NCI-H526 (cell line): ENCODE measurements at regions not wholly inside any gene's neighbourhood (a gene's known extent, or its start where the extent isn't known, plus 50 kb on each side); places are given as distances from the start of the nearest gene placed in this dataset.

ENCODE experiments used
- DNase-seq, 2 experiments: peaks; one replicate each; lab custom pipeline; 2025; lab: John Stamatoyannopoulos, UW

GRCh38 chr6:169165561-169166300 lies 87.9 kb downstream of the THBS2 start:
- DNase-seq = no peak

GRCh38 chr6:169164986-169165385 lies 88.7 kb downstream of the THBS2 start:
- DNase-seq = no peak

- DNase-seq = no peak
Observed at GRCh38 chr6:169164451-169164850, 89.2 kb downstream of the THBS2 start.

- no peak for DNase-seq
Observed at GRCh38 chr6:169163411-169163901, 90.2 kb downstream of the THBS2 start.

GRCh38 chr6:169162752-169163407 lies 90.8 kb downstream of the THBS2 start:
- no peak for DNase-seq

GRCh38 chr6:169162249-169162648 lies 91.4 kb downstream of the THBS2 start:
- DNase-seq = no peak

GRCh38 chr6:169161572-169162167 lies 92.0 kb downstream of the THBS2 start:
- no peak for DNase-seq

- DNase-seq = no peak
Observed at GRCh38 chr6:169160855-169161560, 92.6 kb downstream of the THBS2 start.

GRCh38 chr6:169160091-169160854 lies 93.4 kb downstream of the THBS2 start:
- no peak for DNase-seq

GRCh38 chr6:169159331-169159730 lies 94.3 kb downstream of the THBS2 start:
- DNase-seq = no peak

GRCh38 chr6:169158691-169159090 lies 95.0 kb downstream of the THBS2 start:
- no peak for DNase-seq

- DNase-seq = no peak
Observed at GRCh38 chr6:169158174-169158573, 95.5 kb downstream of the THBS2 start.

- DNase-seq = no peak
Observed at GRCh38 chr6:169157197-169158148, 96.2 kb downstream of the THBS2 start.

GRCh38 chr6:169156793-169157147 lies 96.9 kb downstream of the THBS2 start:
- no peak for DNase-seq

- no peak for DNase-seq
Observed at GRCh38 chr6:169156108-169156792, 97.4 kb downstream of the THBS2 start.

- DNase-seq = no peak
Observed at GRCh38 chr6:169155481-169155880, 98.2 kb downstream of the THBS2 start.

- DNase-seq = no peak
Observed at GRCh38 chr6:169153401-169153800, 100.2 kb downstream of the THBS2 start.

GRCh38 chr6:169146521-169146920 lies 107.1 kb downstream of the THBS2 start:
- no peak for DNase-seq

- no peak for DNase-seq
Observed at GRCh38 chr6:169145991-169146501, 107.6 kb downstream of the THBS2 start.

- no peak for DNase-seq
Observed at GRCh38 chr6:169145496-169145895, 108.2 kb downstream of the THBS2 start.
